Neural crest cell (in vitro differentiated cells): ENCODE measurements at regions not wholly inside any gene's neighbourhood (a gene's known extent, or its start where the extent isn't known, plus 50 kb on each side); places are given as distances from the start of the nearest gene placed in this dataset.

Experiments
- DNase-seq: peaks from one replicate; pipeline ENCODE4 v3.0.0; 2021; ENCODE audit warnings: low read depth, mixed read lengths, low spot score
- H3K27ac Mint-ChIP-seq: one replicate; pipeline ENCODE4 v1.8.0; 2021; ENCODE audit warnings: mild to moderate bottlenecking, mixed read lengths; ENCODE audit not compliant: unreplicated experiment
- H3K27me3 Mint-ChIP-seq: 2 replicates; pipeline ENCODE4 v1.8.0; 2021; ENCODE audit warnings: low read depth, mild to moderate bottlenecking, mixed read lengths
- H3K36me3 Mint-ChIP-seq: 2 replicates; pipeline ENCODE4 v1.8.0; 2021; ENCODE audit warnings: low read depth, mild to moderate bottlenecking, mixed read lengths
- H3K4me1 Mint-ChIP-seq: 2 replicates; pipeline ENCODE4 v1.8.0; 2021; ENCODE audit warnings: mixed read lengths
- H3K4me3 Mint-ChIP-seq: one replicate; pipeline ENCODE4 v1.8.0; 2021; ENCODE audit warnings: mild to moderate bottlenecking, mixed read lengths
- H3K9me3 Mint-ChIP-seq: 2 replicates; pipeline ENCODE4 v1.8.0; 2021; ENCODE audit warnings: mixed read lengths
- CTCF ChIP-seq: fragments of 200-600 bp; sonication (generic); conservative IDR thresholded peaks from 2 replicates; pipeline ENCODE4 v1.5.0; 2021; ENCODE audit warnings: antibody characterized with exemption, mild to moderate bottlenecking

- Mint-ChIP-seq H3K36me3 (no peaks in the 10 kb centered on the region), H3K27me3 (no peaks in the 10 kb centered on the region), H3K9me3 (no peaks in the 10 kb centered on the region), H3K4me3 (no peak overlapping the region), H3K27ac (no peak overlapping the region), H3K4me1 (peaks cover 34% of the 10 kb centered on the region)
- TF ChIP-seq CTCF = no peak
- DNase-seq = no peak
These were observed 181.2 kb upstream of the ESRRG start for GRCh38 chr1:216904471-216904870.

GRCh38 chr1:216903382-216903740, 180.1 kb upstream of the ESRRG start:
- Mint-ChIP-seq H3K9me3 (no peaks in the 10 kb centered on the region), H3K36me3 (no peaks in the 10 kb centered on the region), H3K27ac (peak overlapping the region; percentile 82), H3K4me1 (peaks cover 32% of the 10 kb centered on the region), H3K27me3 (no peaks in the 10 kb centered on the region), H3K4me3 (no peak overlapping the region)
- no peak for DNase-seq
- no peak for TF ChIP-seq CTCF

DNA sequence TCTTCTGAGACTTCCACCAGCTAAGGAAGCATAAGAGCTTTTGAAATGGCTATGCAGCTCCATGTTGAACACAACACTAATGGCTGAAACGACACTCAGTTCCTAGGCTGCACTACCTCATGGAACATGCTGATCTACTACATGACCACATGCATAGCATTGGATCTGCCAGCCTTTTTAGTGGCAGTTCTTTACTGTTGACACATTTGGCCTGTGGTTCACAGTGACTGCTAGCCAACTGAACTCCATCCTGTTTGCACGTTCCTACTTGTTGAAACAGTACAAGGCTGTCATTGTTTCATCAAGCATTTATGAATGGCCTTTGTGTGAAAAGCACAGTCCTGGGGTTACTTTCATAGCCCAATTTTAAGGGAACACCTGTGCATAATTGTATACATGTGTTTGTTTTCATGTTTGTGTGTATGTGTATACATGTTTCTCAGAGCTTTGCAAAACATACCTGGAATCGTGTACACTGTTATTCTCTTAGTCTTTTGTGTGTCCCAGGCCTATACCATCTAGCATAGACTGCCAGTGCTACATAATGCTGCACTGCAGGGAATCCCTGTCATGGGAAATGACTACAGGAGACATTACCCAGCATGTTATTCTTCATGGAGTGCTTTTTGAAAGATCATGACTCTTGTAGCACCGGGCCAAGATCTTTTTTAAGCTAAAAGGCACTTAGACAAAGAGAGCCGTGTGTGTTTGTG, 179.6 kb upstream of the ESRRG start:
- no peak for TF ChIP-seq CTCF
- Mint-ChIP-seq H3K9me3 (no peaks in the 10 kb centered on the region), H3K27me3 (no peaks in the 10 kb centered on the region), H3K27ac (peak overlapping the region; percentile 82), H3K36me3 (no peaks in the 10 kb centered on the region), H3K4me1 (peaks cover 32% of the 10 kb centered on the region), H3K4me3 (no peak overlapping the region)
- DNase-seq = no peak

DNA sequence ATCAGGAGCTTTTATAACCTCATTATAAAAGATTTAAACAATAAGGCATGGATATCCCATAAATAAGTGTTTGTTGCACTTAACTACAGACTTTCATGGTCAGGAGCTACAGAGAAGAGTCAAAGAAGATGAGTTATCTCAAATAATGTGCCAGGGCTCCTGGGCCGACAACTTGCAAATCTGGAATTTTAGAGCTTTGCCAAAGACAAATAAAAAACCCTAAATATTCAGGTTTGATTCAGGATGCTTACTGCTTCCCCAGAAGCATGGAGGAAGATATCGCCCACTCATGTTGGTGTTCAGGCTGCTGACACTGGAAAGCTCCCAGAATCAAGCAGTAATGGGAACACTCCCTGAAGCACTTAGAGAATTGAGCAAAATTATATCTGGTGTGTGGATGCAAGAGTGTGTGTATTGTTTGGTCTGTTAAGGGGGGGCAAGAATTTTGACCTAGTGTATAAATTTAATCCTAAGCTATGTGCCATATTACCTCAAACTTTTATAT, 176.9 kb upstream of the ESRRG start:
- Mint-ChIP-seq H3K4me3 (no peak overlapping the region), H3K27ac (no peak overlapping the region), H3K9me3 (no peaks in the 10 kb centered on the region), H3K27me3 (no peaks in the 10 kb centered on the region), H3K4me1 (peaks cover 33% of the 10 kb centered on the region), H3K36me3 (no peaks in the 10 kb centered on the region)
- TF ChIP-seq CTCF = no peak
- DNase-seq = no peak

DNA sequence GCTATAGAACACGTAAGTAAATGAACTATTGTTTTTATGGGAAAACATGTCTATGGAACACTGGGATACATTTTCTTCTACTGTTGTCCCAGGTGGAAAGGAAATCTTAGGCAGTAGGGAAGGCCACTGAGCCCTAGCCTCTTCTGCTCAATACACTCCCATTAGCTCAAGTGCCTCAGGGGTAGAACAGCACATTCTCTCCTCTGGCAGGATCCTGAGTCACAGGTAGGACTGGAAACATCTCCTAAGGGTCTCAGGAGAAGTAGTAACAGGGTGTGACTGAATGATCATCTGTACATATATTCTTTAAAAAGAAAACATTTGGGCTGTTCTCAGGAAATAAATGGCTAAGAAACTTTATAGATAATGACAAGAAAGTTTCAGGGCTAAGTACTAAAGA, 175.6 kb upstream of the ESRRG start:
- no peaks in the 10 kb centered on the region for H3K36me3 Mint-ChIP-seq
- TF ChIP-seq CTCF = no peak
- H3K9me3 Mint-ChIP-seq = no peaks in the 10 kb centered on the region
- no peaks in the 10 kb centered on the region for H3K27me3 Mint-ChIP-seq
- H3K27ac Mint-ChIP-seq = no peak overlapping the region
- H3K4me1 Mint-ChIP-seq = peaks cover 27% of the 10 kb centered on the region
- no peak overlapping the region for H3K4me3 Mint-ChIP-seq
- no peak for DNase-seq
